OCI-LY7 (cell line): ENCODE measurements at regions not wholly inside any gene's neighbourhood (a gene's known extent, or its start where the extent isn't known, plus 50 kb on each side); places are given as distances from the start of the nearest gene placed in this dataset.

Source experiments
- BruUV-seq: library from RNA; stranded (reverse); fragments of 400-500 nt; replicated peaks from 2 replicates; lab custom pipeline; 2021; lab: Mats Ljungman, UMichigan
- CTCF ChIA-PET: fragments of 300-600 bp; sonication (Branson Sonifier 250); formaldehyde crosslinking; loops from one replicate; lab custom pipeline; 2022; ENCODE audit warnings: antibody characterized with exemption; ENCODE audit not compliant: unreplicated experiment; lab: Charles Lee
- POLR2A ChIA-PET: fragments of 300-600 bp; sonication (Branson Sonifier 250); formaldehyde crosslinking; loops from one replicate; lab custom pipeline; 2022; ENCODE audit warnings: antibody characterized with exemption; lab: Charles Lee
- DNase-seq: peaks from one replicate; pipeline ENCODE4 v3.0.0-alpha.2; 2015; ENCODE audit warnings: low spot score
- H2AFZ ChIP-seq: fragments of 200-600 bp; sonication (generic), shearing (Covaris generic); 2 replicates; pipeline ENCODE4 v1.6.1; 2014; ENCODE audit warnings: mild to moderate bottlenecking, antibody characterized with exemption, low read length, moderate library complexity
- H3K27ac ChIP-seq: fragments of 200-600 bp; sonication (generic); 2 replicates; pipeline ENCODE4 v1.5.1; 2014; ENCODE audit warnings: mixed run types, low read depth, mild to moderate bottlenecking, moderate library complexity, low read length, inconsistent platforms; ENCODE audit not compliant: poor library complexity, severe bottlenecking
- H3K36me3 ChIP-seq: fragments of 200-600 bp; sonication (generic); 2 replicates; pipeline ENCODE4 v1.6.1; 2014; ENCODE audit warnings: mild to moderate bottlenecking, antibody characterized with exemption, low read length, moderate library complexity, mixed read lengths; ENCODE audit not compliant: insufficient read depth
- H3K4me1 ChIP-seq: fragments of 200-600 bp; sonication (generic); 2 replicates; pipeline ENCODE4 v1.5.1; 2014; ENCODE audit warnings: mild to moderate bottlenecking, low read length; ENCODE audit not compliant: insufficient read depth, poor library complexity, severe bottlenecking
- H3K4me2 ChIP-seq: fragments of 200-600 bp; sonication (generic); 2 replicates; pipeline ENCODE4 v1.6.1; 2014; ENCODE audit warnings: mild to moderate bottlenecking, low read length
- H3K4me3 ChIP-seq: fragments of 200-600 bp; sonication (generic); 2 replicates; pipeline ENCODE4 v1.5.1; 2014; ENCODE audit warnings: mild to moderate bottlenecking, low read depth, low read length; ENCODE audit not compliant: poor library complexity, severe bottlenecking
- H3K79me2 ChIP-seq: fragments of 200-600 bp; sonication (generic); 2 replicates; pipeline ENCODE4 v1.6.1; 2016; ENCODE audit warnings: low read depth, mild to moderate bottlenecking, low read length, moderate library complexity, mixed read lengths; ENCODE audit not compliant: insufficient read depth
- H3K9me2 ChIP-seq: fragments of 200-600 bp; sonication (generic); 2 replicates; pipeline ENCODE4 v1.6.1; 2016; ENCODE audit warnings: mild to moderate bottlenecking, low read length, mixed read lengths; ENCODE audit not compliant: insufficient read depth
- H3K9me3 ChIP-seq: fragments of 200-600 bp; sonication (generic); 2 replicates; pipeline ENCODE4 v1.6.1; 2014; ENCODE audit warnings: mild to moderate bottlenecking, mixed run types, low read length, mixed read lengths
- H4K20me1 ChIP-seq: fragments of 200-600 bp; sonication (generic); 2 replicates; pipeline ENCODE4 v1.6.1; 2014; ENCODE audit warnings: mild to moderate bottlenecking, antibody characterized with exemption, low read length, moderate library complexity, mixed read lengths; ENCODE audit not compliant: insufficient read depth
- EZH2phosphoT487 ChIP-seq: fragments of 200-600 bp; sonication (generic); IDR thresholded peaks from 2 replicates; pipeline ENCODE4 v1.6.1; 2018; ENCODE audit warnings: low read depth, borderline replicate concordance, mild to moderate bottlenecking, mixed run types, antibody characterized with exemption, low read length, moderate library complexity, mixed read lengths
- intact Hi-C: fragments of 100-400 bp; cut with micrococcal nuclease; formaldehyde crosslinking; loops from one replicate; pipeline ENCODE4 v1.10.0; 2022; ENCODE audit not compliant: unreplicated experiment
- TF ChIP-seq, protein P1 (sequence below): fragments of 200-600 bp; sonication (generic); conservative IDR thresholded peaks from 2 replicates; pipeline ENCODE4 v1.5.1; 2014; ENCODE audit warnings: mild to moderate bottlenecking, antibody characterized with exemption, low read length, moderate library complexity, mixed read lengths

DNA sequence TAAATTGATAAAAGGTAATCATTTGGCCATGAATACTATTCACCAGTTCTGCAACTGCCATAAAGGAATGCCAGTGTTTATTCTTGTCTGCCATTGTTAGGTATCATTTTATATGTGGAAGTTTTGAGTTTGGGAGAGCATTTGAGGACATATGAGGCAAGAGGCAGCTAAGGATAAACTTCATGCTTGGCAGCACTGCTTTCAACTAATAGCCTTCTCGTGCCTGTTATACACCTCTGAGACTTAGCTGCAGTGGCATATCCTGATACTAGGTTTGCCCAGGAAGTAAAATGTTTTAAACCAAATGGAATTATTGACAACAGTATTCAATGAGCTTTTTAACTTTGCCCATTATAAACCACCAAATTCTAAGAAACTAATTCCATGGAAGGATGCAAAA lies 126.0 kb upstream of the DPH6 start:
- Histone ChIP-seq H3K79me2 (no peaks in the 10 kb centered on the region), H3K4me2 (no peak overlapping the region), H3K27ac (no peak overlapping the region), H3K9me2 (no peaks in the 10 kb centered on the region), H3K4me1 (no peaks in the 10 kb centered on the region), H3K36me3 (no peaks in the 10 kb centered on the region), H4K20me1 (no peaks in the 10 kb centered on the region), H3K4me3 (no peak overlapping the region), H3K9me3 (no peaks in the 10 kb centered on the region), H2AFZ (no peak overlapping the region)
- POLR2A ChIA-PET: no interaction called here
- CTCF ChIA-PET: no interaction called here
- no peak for TF ChIP-seq EZH2phosphoT487
- TF ChIP-seq, protein P1, sequence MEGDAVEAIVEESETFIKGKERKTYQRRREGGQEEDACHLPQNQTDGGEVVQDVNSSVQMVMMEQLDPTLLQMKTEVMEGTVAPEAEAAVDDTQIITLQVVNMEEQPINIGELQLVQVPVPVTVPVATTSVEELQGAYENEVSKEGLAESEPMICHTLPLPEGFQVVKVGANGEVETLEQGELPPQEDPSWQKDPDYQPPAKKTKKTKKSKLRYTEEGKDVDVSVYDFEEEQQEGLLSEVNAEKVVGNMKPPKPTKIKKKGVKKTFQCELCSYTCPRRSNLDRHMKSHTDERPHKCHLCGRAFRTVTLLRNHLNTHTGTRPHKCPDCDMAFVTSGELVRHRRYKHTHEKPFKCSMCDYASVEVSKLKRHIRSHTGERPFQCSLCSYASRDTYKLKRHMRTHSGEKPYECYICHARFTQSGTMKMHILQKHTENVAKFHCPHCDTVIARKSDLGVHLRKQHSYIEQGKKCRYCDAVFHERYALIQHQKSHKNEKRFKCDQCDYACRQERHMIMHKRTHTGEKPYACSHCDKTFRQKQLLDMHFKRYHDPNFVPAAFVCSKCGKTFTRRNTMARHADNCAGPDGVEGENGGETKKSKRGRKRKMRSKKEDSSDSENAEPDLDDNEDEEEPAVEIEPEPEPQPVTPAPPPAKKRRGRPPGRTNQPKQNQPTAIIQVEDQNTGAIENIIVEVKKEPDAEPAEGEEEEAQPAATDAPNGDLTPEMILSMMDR: no peak
- DNase-seq: no peak
- BruUV-seq: no TSS peak
- intact Hi-C loops: no loop called here

DNA sequence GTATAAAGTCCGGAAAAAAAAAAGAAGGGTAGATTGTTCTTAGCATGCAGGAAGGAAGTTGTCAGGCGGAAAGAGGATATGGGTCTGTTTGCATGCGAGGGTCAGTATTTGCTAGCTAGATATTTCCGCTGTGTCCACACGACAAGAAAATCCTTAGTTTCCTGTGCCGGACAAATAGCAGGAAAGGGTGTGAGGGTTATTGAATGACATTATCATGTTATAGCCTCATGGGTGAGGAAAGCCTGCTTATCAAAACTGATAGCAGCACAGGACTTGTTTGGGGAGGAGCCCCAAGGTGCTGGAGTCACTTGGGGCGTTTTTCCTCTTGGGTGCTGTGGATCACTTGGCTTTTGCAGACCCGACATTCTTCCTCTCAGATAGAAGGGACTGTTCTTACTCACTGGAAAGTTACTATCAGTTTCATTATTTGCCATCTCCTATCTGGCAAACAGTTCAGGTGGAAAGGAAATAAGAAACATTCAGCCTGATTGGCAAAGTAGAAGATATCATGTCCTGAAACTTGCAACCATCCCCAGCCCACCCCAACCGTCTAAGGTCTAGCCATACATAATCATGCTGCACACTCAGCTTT lies 127.2 kb upstream of the DPH6 start:
- ChIA-PET POLR2A (no interaction called here), CTCF (no interaction called here)
- no peaks in the 10 kb centered on the region for H3K9me3 ChIP-seq
- TF ChIP-seq, protein P1: no peak
- no peak for TF ChIP-seq EZH2phosphoT487
- H3K36me3 ChIP-seq: no peaks in the 10 kb centered on the region
- no peaks in the 10 kb centered on the region for H4K20me1 ChIP-seq
- H3K9me2 ChIP-seq: no peaks in the 10 kb centered on the region
- H3K79me2 ChIP-seq: no peaks in the 10 kb centered on the region
- no peak overlapping the region for H3K27ac ChIP-seq
- no peaks in the 10 kb centered on the region for H3K4me1 ChIP-seq
- no peak overlapping the region for H3K4me3 ChIP-seq
- no peak for DNase-seq
- intact Hi-C loops: no loop called here
- no TSS peak for BruUV-seq
- no peak overlapping the region for H3K4me2 ChIP-seq
- no peak overlapping the region for H2AFZ ChIP-seq

DNA sequence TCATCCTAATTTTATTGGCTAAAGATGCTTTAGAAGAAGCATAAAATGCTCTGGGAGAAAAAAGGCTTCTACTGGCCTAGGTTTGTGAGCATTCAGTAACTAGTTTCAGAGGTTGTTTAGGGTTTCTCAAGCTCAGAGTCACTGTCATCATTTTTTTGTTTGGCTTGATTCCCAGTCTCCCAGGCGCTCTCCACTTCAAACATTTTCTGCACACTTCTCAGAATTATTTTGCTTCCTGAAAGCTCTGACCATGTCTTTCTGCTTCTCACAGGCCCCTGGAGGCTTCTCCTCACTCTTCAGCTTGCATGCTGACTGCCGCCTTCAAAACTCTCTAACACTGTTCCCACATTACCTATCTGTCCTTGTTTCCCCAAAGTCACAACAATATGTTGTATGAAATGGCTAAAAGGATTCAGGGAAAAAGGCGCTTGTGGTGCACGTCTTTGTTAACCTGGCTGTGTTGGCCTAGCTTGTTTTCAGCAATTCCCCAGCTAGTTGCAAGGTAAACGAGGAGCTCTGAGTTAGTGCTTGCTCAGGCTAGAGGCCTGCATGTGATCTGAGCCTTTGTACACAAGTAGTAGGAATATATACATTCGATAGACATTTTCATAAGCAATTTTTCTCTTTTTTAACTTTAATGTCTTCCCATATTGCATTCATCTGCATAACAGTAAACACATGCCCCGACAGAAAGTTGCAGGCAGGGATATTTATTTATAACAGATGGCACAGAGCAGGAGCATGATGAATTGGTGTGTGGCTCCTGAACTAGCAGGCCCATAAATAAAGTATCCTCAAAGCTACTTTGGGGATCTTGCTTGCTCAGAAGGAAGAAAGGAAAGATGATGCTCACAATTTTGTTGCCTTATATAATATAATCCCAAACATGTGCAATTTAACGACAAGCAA lies 129.2 kb upstream of the DPH6 start:
- Histone ChIP-seq H3K4me3 (no peak overlapping the region), H3K9me2 (no peaks in the 10 kb centered on the region), H3K36me3 (no peaks in the 10 kb centered on the region), H3K27ac (no peak overlapping the region), H3K4me2 (no peak overlapping the region), H3K4me1 (no peaks in the 10 kb centered on the region), H3K9me3 (no peaks in the 10 kb centered on the region), H3K79me2 (no peaks in the 10 kb centered on the region), H4K20me1 (no peaks in the 10 kb centered on the region), H2AFZ (no peak overlapping the region)
- intact Hi-C loops: no loop called here
- ChIA-PET CTCF (no interaction called here), POLR2A (interaction anchor here (0.7 kb wide), 1 partner anchor 1568 kb away, joined by 3 read pairs; no protein-coding TSS in a partner anchor)
- no TSS peak for BruUV-seq
- DNase-seq: no peak
- TF ChIP-seq, protein P1: no peak
- no peak for TF ChIP-seq EZH2phosphoT487
